Bronchial epithelial cell (primary cell): ENCODE measurements at regions not wholly inside any gene's neighbourhood (a gene's known extent, or its start where the extent isn't known, plus 50 kb on each side); places are given as distances from the start of the nearest gene placed in this dataset.

Experiments
- DNase-seq: peaks from one replicate; pipeline ENCODE4 v3.0.0-alpha.2; 2010; ENCODE audit warnings: low read depth
- FAIRE-seq: peaks from 2 replicates; lab custom pipeline; 2011; peaks lifted over from hg19 to GRCh38; lab: Jason Lieb, UNC
- H3K27me3 ChIP-seq: 2 replicates; pipeline ENCODE4 v1.5.1; 2011; ENCODE audit warnings: low read length; ENCODE audit not compliant: control insufficient read depth, insufficient read depth
- H3K36me3 ChIP-seq: 2 replicates; pipeline ENCODE4 v1.5.1; 2011; ENCODE audit warnings: low read length; ENCODE audit not compliant: control insufficient read depth, insufficient read depth
- H3K4me3 ChIP-seq: 2 replicates; pipeline ENCODE4 v1.5.1; 2011; ENCODE audit warnings: mild to moderate bottlenecking, low read depth, low read length, control low read depth
- TF ChIP-seq, protein P1 (sequence below): IDR thresholded peaks from 2 replicates; pipeline ENCODE4 v1.5.1; 2011; ENCODE audit warnings: mild to moderate bottlenecking, moderate library complexity, low read length, control low read depth, inconsistent platforms; ENCODE audit not compliant: insufficient read depth, severe bottlenecking

DNA sequence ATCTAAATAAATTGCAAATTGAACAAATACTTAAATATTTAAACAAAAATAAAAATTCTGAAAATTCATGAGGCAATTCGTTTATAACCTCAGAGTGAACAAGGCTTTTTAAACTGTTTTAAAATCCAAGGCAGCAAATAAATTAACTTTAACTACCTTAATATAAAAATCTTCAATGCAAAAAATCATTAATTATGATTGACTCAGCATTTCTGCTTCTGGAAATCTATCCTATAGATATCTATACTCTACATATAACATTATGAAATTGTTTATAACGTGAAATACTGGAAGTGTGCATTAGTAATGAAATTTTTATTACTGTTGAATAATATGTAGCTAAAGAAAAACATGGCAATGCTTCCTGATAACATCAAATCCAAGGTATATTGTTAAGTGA lies 92.4 kb downstream of the ADAMTS1 start:
- DNase-seq, result no peak
- no peak for FAIRE-seq
- Histone ChIP-seq H3K36me3 (no peaks in the 10 kb centered on the region), H3K27me3 (no peaks in the 10 kb centered on the region), H3K4me3 (no peak overlapping the region)
- TF ChIP-seq, protein P1, sequence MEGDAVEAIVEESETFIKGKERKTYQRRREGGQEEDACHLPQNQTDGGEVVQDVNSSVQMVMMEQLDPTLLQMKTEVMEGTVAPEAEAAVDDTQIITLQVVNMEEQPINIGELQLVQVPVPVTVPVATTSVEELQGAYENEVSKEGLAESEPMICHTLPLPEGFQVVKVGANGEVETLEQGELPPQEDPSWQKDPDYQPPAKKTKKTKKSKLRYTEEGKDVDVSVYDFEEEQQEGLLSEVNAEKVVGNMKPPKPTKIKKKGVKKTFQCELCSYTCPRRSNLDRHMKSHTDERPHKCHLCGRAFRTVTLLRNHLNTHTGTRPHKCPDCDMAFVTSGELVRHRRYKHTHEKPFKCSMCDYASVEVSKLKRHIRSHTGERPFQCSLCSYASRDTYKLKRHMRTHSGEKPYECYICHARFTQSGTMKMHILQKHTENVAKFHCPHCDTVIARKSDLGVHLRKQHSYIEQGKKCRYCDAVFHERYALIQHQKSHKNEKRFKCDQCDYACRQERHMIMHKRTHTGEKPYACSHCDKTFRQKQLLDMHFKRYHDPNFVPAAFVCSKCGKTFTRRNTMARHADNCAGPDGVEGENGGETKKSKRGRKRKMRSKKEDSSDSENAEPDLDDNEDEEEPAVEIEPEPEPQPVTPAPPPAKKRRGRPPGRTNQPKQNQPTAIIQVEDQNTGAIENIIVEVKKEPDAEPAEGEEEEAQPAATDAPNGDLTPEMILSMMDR, result no peak

DNA sequence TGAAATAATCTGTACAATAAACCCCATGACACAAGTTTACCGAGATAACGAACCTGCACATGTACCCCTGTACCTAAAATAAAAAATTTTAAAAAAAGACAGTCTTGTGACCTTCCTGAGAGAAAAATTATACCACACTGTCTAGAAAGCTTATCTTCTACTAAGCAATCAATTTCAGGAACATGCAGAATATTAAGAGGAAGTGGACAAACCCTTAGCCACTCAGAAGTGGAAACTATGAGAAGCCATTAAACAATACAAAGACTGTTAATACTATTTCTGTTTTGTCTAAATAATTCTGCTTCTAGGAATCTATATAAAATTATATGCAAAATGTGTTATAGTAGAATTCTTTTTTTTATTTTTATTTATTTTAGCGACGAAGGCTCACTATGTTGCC lies 93.9 kb downstream of the ADAMTS1 start:
- DNase-seq (no peak), FAIRE-seq (no peak)
- TF ChIP-seq, protein P1, result no peak
- Histone ChIP-seq H3K36me3 (no peaks in the 10 kb centered on the region), H3K27me3 (no peaks in the 10 kb centered on the region), H3K4me3 (no peak overlapping the region)

DNA sequence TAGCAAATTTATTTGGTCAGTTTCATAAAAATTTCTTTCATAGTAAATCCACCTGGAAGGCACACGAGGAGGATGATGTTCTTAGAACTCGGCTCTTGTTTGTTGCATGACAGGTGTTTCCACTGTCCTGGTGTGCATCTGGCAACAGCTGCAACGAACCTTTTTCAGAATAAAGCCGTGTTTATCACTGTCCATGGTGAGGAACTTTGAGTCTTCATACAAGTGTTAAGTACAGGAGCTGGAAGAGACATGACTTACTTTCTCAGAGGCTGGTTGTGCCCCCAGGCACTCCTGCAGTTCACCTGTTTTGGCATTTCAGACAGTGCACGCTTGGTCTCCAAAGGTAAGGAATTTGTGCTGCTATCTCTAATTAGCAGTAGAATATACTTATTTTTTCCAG lies 97.1 kb downstream of the ADAMTS1 start:
- no peak for FAIRE-seq
- TF ChIP-seq, protein P1, result no peak

DNA sequence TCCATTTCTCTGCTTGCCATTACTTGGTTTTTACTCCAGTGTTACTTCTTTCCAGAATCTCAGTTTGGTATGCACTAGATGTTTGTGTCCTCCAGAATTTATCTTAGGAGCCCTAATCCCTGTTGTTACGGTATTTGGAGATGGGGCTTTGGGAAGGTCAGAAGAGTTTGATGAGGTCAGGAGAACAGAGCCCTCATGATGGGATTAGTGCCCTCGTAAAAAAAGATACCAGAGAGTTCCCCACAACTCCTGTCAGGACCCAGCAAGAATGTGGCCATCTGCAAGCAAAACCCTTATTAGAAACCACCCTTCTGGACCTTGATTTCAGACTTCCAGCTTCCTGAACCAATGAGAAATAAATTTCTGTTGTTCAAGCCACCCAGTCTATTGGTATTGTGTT lies 98.0 kb downstream of the ADAMTS1 start:
- Histone ChIP-seq H3K4me3 (no peak overlapping the region), H3K36me3 (no peaks in the 10 kb centered on the region), H3K27me3 (no peaks in the 10 kb centered on the region)
- TF ChIP-seq, protein P1, result no peak
- FAIRE-seq (no peak), DNase-seq (no peak)

More for the DNA sequence above, 97.1 kb downstream of the ADAMTS1 start:
- DNase-seq, result no peak
- H3K36me3 ChIP-seq, result no peaks in the 10 kb centered on the region
- H3K4me3 ChIP-seq, result no peak overlapping the region
- no peaks in the 10 kb centered on the region for H3K27me3 ChIP-seq

DNA sequence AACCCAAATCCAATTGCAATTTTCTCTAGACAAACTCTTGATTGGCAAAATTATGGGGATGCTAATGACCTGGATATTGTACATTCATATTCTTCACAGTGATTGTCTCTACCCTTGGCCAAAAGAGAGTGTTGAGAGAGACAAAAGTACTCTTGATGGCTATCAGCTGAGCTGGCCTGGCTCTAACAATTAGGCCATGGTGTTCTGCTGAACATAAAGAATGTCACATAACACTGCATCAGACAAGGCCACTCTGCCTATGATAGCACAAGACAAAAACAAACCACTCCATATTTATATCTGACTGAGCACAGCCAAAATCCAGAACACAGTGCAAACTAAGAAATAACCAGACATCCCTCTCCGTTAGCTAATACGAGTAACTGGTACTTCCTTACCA lies 101.7 kb downstream of the ADAMTS1 start:
- TF ChIP-seq, protein P1, result no peak
- DNase-seq, result no peak
- no peaks in the 10 kb centered on the region for H3K27me3 ChIP-seq
- H3K4me3 ChIP-seq, result no peak overlapping the region
- no peaks in the 10 kb centered on the region for H3K36me3 ChIP-seq
- no peak for FAIRE-seq

DNA sequence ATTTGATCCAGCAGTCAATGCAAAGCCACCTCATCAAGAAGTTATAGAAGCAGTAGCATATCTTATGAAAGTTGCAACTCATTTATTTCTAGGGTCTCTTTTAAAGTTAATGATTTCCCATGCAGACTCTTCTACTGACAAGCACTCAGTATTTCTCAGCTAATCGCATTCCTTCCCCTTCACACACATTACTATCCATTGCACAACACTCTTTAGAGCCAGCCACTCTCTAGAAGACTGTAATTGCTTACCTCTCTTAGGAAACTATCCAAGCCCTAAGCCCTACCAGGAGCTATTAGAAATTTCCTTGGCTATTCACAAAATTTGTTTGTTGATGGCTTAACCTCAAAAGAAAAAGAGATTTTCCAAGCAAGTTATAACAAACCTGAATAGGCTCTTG lies 106.0 kb downstream of the ADAMTS1 start:
- DNase-seq, result peak; percentile 8
- H3K36me3 ChIP-seq, result no peaks in the 10 kb centered on the region
- no peaks in the 10 kb centered on the region for H3K27me3 ChIP-seq
- TF ChIP-seq, protein P1, result no peak
- FAIRE-seq, result no peak
- no peak overlapping the region for H3K4me3 ChIP-seq
